ENCODE measurements at regions not wholly inside any gene's neighbourhood (a gene's known extent, or its start where the extent isn't known, plus 50 kb on each side); places are given as distances from the start of the nearest gene placed in this dataset.
A peak's percentile ranks its signal among the peaks of the same experiment; 100 is the strongest.

DNA sequence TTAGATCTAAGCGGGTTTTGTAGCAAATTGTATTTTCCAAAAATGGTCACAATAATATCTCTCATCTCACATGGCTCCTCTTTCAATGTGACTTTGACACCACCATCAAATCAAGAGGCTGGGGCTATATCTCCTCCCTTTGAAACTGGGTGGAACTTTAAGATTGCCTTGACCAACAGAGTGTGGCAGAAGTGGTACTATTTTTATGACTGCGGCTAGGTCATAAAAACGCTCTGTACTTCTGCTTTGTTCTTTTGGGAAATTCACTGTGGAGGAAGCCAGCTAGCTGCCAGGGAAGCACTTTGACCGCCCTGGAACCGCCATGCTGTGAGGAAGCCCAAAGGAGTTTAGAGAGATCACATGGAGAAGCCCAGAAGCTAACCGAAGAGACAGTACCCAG is 50.7 kb upstream of the ACOT11 start:
- no peak for DNase-seq (ENCODE audit: low read depth)

GRCh38 chr1:54495954-54496353 is 52.1 kb upstream of the ACOT11 start:
- DNase-seq (ENCODE audit: low read depth) = no peak

GRCh38 chr1:54493608-54494007 is 54.4 kb upstream of the ACOT11 start:
- no peak for DNase-seq (ENCODE audit: low read depth)

DNA sequence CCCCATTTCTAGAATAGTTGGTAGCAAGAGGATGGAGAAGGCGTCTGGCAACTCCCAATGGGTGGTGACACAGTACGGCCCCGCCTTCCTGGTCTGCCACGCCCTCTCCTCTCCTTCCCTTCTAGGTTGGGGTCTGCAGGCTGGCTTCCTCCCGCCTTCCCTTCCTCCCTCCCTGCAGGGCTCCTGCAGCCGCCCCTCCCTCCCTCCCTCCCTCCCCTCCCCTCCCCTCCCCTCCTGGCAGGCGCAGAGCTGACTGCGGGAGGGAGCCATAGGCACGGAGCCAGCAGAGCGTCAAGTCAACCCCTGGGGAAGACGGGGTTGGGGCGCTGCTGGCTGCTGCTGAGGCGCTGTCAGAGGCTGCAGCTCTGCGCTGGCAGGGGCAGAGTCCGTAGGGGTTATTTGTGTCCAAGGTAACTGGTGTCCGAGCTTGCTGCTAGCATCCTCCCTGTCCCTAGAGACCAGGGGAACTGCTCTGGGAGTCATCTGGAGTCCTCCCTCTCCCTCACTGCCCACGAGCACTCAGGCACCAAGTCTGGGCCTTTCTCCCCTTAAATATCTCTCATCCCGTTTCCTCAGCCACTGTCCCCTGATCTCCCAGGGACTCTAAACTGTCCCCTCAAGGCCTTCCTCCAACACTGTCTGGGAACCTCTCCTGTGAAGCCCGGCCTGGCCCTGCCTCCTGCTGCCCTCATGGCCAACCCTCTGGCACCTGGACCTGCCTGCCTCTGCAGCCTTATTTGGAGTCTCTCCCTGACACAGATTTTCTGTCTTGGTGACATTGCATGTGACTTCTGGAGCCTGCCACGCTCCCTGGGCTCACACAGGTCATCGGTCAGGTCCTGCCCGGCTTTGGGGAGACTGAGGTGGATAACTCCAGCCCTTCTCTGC is 57.4 kb upstream of the ACOT11 start:
- no peak for DNase-seq (ENCODE audit: low read depth)

GRCh38 chr1:54489627-54490250 is 58.3 kb upstream of the ACOT11 start:
- no peak for DNase-seq (ENCODE audit: low read depth)

DNA sequence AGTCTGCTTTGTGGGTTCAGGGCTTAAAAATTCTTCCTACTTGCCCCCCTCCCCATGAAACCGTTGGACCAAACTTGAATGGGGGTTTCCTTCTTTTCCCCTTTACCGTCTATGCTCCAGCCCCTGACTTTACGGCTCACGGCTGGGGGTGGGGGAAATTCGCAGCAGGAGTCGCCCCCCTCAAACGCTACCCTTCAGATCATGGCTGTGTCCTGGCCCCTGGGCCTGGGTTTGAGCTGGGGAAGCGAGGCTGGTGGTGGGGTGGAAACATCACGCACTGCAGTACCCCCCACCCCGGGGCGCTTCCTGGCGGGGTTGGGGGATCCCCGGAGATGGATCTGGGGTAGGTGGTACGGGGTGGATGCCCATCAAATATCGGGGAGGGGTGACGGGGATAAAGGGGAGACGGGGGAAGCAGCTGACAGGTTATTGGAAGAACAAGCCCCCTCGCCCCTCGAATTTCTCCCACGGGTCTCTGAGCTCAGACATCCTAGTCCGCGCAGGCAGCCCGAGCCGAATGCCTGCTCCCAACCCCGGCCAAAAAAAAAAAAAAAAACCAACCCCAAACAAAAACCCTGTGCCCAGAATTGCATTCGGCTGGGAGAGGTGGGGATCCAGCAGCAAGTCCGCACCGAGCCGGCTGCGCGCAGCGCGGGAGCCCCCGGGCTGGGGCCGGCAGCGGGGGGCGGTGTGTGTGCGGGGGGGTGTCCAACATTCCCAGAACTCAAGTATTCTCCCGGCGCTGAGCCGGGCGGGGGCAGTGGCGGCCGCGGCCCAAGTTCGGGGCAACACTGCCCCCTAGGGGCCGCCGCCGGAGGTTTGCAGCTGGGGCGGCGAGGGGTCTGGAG is 59.0 kb upstream of the ACOT11 start:
- DNase-seq (ENCODE audit: low read depth) = peak; percentile 58

DNA sequence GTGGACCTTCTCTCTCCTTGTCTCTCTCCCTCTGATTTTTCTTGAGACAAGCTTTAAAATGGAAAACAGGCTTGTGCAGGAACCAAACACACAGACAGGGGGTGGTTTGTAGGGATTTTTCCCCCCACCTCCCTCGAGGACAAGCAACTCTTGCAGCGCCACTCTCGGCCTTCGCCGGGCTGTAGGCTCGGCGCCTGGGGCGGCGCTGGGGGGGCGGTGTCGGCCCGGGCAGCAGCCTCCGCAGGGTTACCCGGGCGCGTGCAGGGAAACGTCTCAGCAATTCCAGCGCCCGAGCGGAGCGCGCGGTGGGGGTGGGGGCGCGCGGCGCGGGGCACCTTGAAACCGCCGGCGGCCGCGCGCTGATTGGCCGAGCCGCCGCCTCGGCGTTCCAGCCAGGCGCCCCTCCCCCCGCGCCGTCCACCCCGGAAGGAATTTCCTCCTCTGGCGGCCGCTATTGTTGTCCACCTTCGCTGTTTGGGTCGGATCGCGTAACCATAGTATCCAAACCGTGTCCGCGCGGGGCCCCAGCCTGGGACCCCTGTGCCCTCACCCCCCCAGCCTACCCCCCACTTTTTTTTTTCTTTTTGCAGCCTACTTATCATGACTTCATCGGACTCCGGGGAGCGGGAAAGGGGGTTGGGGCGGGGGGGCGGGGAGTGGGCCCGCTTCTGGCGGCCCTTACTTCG is 59.8 kb upstream of the ACOT11 start:
- DNase-seq (ENCODE audit: low read depth) = peak; percentile 60

DNA sequence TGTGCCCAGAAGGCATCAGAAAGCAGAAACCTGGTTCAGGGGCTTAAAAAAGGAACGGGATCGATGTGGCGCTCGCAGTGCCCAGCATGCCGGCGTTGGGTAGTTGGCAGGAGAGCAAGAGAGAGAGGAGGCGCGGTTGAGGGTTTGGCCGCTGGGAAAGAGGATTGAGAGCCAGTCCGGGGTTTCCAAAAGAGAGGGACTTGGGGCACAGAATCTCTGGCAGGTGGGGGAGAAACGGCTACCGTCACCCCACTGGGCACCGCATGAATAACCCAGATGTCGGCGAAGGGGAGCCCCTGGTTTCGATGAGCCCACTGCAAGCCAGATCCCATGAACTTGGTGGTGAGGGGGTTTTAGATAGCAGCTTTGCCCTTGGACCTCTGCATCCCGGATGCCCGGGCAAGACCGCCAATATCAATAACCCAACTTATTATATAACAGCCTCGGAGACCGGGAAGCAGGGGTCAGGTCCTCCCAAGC is 60.4 kb upstream of the ACOT11 start:
- no peak for DNase-seq (ENCODE audit: low read depth)

GRCh38 chr1:54486907-54487306 is 61.1 kb upstream of the ACOT11 start:
- DNase-seq (ENCODE audit: low read depth) = no peak

DNA sequence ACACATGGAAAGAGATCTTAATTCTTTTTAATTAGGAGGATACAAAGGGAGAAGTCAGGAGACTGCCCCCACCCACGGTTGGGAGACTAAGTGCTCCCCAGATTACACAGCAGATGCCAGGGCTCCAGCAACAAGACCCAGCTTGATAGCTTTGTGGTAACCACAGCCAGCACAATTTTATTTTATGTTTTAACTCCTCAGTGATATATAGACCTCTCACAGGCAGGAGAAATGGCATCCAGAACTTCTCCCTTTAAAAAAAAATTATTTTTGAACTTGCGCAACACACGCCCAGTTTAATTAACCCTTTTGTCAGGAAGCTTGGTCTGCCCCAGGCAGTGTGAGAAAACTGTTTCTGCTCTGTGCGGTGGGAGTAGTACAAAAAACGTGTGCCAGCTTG is 62.6 kb upstream of the ACOT11 start:
- no peak for DNase-seq (ENCODE audit: low read depth)

DNA sequence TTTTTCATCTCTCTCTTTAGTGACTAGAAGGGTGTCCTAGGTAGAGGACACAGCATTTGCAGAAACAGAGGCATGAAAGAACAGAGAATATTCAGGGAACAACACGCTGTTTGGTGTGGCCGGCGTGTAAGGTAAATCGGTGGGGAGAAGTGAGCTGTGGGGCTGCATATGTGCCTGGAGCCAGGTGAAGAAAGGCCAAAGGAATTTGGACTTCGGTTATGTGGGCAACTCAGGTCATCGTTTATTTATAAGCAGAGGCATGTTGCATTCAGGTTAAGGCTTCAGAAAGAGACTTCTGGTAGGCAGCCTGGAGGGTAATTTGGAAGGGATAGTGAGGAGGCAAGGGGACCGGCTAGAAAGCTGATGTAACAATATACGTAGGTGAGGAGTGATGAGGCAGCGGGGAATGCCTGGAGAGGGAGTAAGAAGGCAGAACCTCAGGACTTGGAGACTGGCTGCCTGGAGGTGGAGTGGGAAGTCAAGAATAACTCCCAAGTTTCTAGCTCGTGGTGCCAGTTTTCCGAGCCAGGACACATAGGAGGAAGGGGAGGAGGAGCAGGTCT is 64.1 kb upstream of the ACOT11 start:
- no peak for DNase-seq (ENCODE audit: low read depth)

DNA sequence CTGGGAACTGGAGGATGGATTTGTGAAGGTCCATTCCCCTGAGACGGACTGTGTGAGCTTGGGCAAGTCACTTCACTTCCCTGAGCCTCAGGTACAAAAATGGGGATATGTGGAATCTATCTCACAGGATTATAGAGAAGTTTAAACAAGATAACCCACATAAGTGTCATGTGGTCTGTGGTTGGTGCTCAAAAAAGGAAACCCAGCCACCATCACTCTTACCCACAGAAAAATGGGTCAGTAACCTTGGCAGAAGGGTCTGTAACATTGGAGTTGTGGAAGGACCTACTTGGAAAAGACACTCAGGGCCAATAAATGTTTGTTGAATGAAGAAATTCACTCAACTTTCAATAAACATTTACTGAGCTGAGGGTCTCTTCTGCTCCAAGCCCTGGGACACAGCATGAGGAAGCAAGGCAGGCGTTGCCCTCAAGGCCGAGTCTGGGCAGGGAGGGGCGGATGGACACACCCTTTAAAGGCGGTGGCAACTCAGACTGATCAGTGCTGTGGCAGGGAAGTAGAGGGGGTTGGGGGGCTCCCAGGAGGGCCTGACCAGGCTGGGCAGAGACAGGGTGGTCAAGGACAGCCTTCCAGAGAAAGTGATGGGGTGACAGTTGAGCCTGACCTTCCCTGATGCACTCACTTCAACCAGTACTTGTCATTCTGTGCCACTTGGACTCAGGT is 66.7 kb upstream of the ACOT11 start:
- DNase-seq (ENCODE audit: low read depth) = no peak

DNA sequence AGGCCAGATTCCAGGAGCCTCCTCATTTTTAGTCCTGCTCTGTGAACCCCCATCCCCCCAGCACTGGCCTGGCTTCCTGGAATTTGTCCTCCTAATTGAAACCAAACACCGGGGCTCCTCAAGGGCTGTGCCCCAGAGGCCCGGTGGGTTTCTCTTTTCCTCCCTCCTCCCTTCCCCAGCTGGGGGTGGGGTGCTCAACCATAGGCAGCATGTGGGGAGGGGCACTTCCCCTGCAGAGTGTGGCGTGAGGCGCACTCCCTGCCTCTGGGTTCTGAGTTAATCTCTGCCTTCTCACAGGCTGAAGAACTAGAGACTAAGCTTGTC is 67.5 kb upstream of the ACOT11 start:
- no peak for DNase-seq (ENCODE audit: low read depth)

DNA sequence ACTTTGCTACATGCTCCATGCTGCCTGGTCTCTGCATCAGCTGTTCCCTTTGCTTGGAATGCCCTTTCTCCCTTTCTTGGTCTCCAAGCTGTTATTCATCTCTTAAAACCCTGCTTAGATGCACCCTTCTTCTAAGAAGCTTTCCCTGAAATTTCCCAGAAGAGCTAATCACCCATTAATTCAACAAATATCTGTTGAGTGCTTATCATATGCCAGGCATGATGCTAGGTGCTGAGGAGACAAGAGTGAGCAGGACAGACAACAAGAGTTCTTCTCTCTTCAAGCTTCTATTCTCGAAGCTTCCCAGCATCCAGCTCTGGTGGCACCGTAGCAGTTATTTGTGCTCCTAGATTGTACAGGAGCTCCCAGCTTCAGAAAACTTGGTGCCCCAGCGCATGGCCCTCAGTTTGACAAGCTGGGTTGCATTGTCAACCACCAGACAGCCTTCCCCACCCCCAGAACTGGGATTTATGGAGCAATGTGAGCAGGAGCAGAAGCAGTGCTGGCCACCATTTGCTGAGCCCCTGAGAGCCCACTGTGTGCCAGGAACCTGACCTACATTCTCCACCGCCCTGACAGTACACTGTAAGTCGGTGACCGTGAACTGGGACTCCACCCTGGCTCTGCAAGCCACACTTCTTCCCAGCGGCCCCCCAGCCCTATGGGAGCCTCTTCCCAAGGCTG is 68.0 kb upstream of the ACOT11 start:
- no peak for DNase-seq (ENCODE audit: low read depth)

DNA sequence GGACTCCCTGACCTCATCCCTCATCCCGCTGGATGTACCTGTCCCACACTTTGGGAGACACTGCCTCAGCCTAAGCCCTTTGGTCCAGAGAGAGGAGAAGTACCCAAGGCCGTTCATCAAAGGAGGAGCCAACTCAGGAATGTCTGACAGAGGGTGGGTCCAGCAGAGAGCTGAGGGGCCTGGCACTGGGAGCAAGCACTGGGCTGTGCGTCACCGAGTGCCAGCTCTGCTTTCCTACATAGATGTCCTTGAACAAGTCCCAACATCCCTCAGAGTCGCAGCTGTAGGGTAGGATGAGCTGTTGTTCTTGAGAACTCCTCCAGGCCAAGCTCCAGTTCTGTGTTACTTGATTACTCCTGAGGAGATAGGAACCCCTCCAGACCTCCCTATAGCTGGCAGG is 68.8 kb upstream of the ACOT11 start:
- DNase-seq (ENCODE audit: low read depth) = no peak

GRCh38 chr1:54477153-54477561 is 70.9 kb upstream of the ACOT11 start:
- no peak for DNase-seq (ENCODE audit: low read depth)

- DNase-seq (ENCODE audit: low read depth) = no peak
Observed at GRCh38 chr1:54476530-54477109, 70.4 kb upstream of the SSBP3 start.

- no peak for DNase-seq (ENCODE audit: low read depth)
Observed at GRCh38 chr1:54475946-54476516, 69.8 kb upstream of the SSBP3 start.

GRCh38 chr1:54475357-54475881 is 69.2 kb upstream of the SSBP3 start:
- DNase-seq (ENCODE audit: low read depth) = no peak
